ENCODE measurements at regions not wholly inside any gene's neighbourhood (a gene's known extent, or its start where the extent isn't known, plus 50 kb on each side); places are given as distances from the start of the nearest gene placed in this dataset.

- DNase-seq = no peak
- Histone ChIP-seq H3K4me3 (no peak overlapping the region), H3K27me3 (ENCODE audit: insufficient read depth in 3 of 3, low read length in 2 of 3) (no peaks in the 10 kb centered on the region), H3K27ac (no peak overlapping the region), H3K4me1 (no peaks in the 10 kb centered on the region), H3K9me3 (no peaks in the 10 kb centered on the region), H3K36me3 (ENCODE audit: insufficient read depth in 1 of 2, low read depth in 1 of 2) (no peaks in the 10 kb centered on the region)
- 57 to 66% (median 58%) methylated on average over 2 of the region's 2 CpGs for WGBS, 3 donors
- TF ChIP-seq CTCF (IDR thresholded peaks at IDR 0.05) = no peak
- intact Hi-C loops (cut with DNase I) = no loop called here
- ATAC-seq = no peak
These were observed 219.0 kb downstream of the SREK1 start for GRCh38 chr5:66363097-66363496.

- intact Hi-C loops (cut with DNase I) = no loop called here
- H3K4me1 ChIP-seq = no peaks in the 10 kb centered on the region
- DNase-seq = no peak
These were observed 220.1 kb downstream of the SREK1 start for GRCh38 chr5:66364186-66364585.

GRCh38 chr5:66365981-66366380 lies 221.9 kb downstream of the SREK1 start:
- DNase-seq (no peak), ATAC-seq (no peak)
- Histone ChIP-seq H3K36me3 (ENCODE audit: insufficient read depth in 1 of 2, low read depth in 1 of 2) (no peaks in the 10 kb centered on the region), H3K27me3 (ENCODE audit: insufficient read depth in 3 of 3, low read length in 2 of 3) (no peaks in the 10 kb centered on the region), H3K9me3 (no peaks in the 10 kb centered on the region), H3K4me3 (no peak overlapping the region), H3K27ac (no peak overlapping the region), H3K4me1 (no peaks in the 10 kb centered on the region)
- TF ChIP-seq CTCF (IDR thresholded peaks at IDR 0.05) = no peak
- WGBS, 3 donors = 60 to 61% (median 60%) methylated on average over 4 of the region's 4 CpGs
- intact Hi-C loops (cut with DNase I) = no loop called here

More at GRCh38 chr5:66364186-66364585, 220.1 kb downstream of the SREK1 start:
- Histone ChIP-seq H3K9me3 (no peaks in the 10 kb centered on the region), H3K36me3 (ENCODE audit: insufficient read depth in 1 of 2, low read depth in 1 of 2) (no peaks in the 10 kb centered on the region), H3K4me3 (no peak overlapping the region), H3K27ac (no peak overlapping the region), H3K27me3 (ENCODE audit: insufficient read depth in 3 of 3, low read length in 2 of 3) (no peaks in the 10 kb centered on the region)
- WGBS, 3 donors = 77 to 83% (median 78%) methylated on average over 2 of the region's 2 CpGs
- peak in 3 of 4 donors; percentile 55 to 68 (median 60) for ATAC-seq
- TF ChIP-seq CTCF (IDR thresholded peaks at IDR 0.05) = no peak

- intact Hi-C loops (cut with DNase I) = no loop called here
- H3K36me3 ChIP-seq (ENCODE audit: insufficient read depth in 1 of 2, low read depth in 1 of 2) = no peaks in the 10 kb centered on the region
- no peak overlapping the region for H3K4me3 ChIP-seq
- no peak for TF ChIP-seq CTCF (IDR thresholded peaks at IDR 0.05)
- no peak for ATAC-seq
- no peaks in the 10 kb centered on the region for H3K4me1 ChIP-seq
- no peaks in the 10 kb centered on the region for H3K9me3 ChIP-seq
- no peaks in the 10 kb centered on the region for H3K27me3 ChIP-seq (ENCODE audit: insufficient read depth in 3 of 3, low read length in 2 of 3)
- WGBS, 3 donors = 78 to 80% (median 79%) methylated on average over 6 of the region's 6 CpGs
- DNase-seq = no peak
- H3K27ac ChIP-seq = no peak overlapping the region
These were observed 223.9 kb downstream of the SREK1 start for GRCh38 chr5:66367814-66368541.

GRCh38 chr5:66368811-66369210 lies 224.7 kb downstream of the SREK1 start:
- Histone ChIP-seq H3K27ac (no peak overlapping the region), H3K4me1 (no peaks in the 10 kb centered on the region), H3K4me3 (no peak overlapping the region), H3K9me3 (no peaks in the 10 kb centered on the region), H3K27me3 (ENCODE audit: insufficient read depth in 3 of 3, low read length in 2 of 3) (no peaks in the 10 kb centered on the region), H3K36me3 (ENCODE audit: insufficient read depth in 1 of 2, low read depth in 1 of 2) (no peaks in the 10 kb centered on the region)
- intact Hi-C loops (cut with DNase I) = no loop called here
- no peak for DNase-seq
- no peak for TF ChIP-seq CTCF (IDR thresholded peaks at IDR 0.05)
- 45 to 66% (median 59%) methylated on average over 2 of the region's 2 CpGs for WGBS, 3 donors
- no peak for ATAC-seq
